ENCODE measurements at regions not wholly inside any gene's neighbourhood (a gene's known extent, or its start where the extent isn't known, plus 50 kb on each side); places are given as distances from the start of the nearest gene placed in this dataset.

DNA sequence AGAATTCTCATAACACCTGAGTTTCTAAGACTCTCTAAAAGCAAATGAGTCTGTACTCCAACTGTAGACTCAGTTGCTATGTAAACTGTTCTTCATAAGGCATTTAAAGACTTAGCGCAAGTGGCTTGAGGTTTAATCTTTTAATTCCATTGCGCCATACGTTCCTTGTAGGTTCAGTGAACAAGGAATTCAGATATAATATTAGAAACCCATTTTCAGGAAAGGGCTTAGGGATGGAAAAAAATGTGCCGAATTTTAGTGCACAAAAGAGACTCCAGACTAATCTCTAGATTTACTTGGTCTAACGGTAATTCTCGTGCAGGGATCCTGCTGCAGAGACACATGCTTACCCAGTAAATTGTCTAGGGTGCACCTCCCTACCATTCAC lies 268.9 kb upstream of the TANK start:
- H3K27ac Mint-ChIP-seq (ENCODE audit: unreplicated experiment) = no peak overlapping the region
- no peak for DNase-seq
- no peaks in the 10 kb centered on the region for H3K36me3 Mint-ChIP-seq (ENCODE audit: unreplicated experiment)
- no peaks in the 10 kb centered on the region for H3K27me3 Mint-ChIP-seq (ENCODE audit: unreplicated experiment)
- TF ChIP-seq, protein P1, sequence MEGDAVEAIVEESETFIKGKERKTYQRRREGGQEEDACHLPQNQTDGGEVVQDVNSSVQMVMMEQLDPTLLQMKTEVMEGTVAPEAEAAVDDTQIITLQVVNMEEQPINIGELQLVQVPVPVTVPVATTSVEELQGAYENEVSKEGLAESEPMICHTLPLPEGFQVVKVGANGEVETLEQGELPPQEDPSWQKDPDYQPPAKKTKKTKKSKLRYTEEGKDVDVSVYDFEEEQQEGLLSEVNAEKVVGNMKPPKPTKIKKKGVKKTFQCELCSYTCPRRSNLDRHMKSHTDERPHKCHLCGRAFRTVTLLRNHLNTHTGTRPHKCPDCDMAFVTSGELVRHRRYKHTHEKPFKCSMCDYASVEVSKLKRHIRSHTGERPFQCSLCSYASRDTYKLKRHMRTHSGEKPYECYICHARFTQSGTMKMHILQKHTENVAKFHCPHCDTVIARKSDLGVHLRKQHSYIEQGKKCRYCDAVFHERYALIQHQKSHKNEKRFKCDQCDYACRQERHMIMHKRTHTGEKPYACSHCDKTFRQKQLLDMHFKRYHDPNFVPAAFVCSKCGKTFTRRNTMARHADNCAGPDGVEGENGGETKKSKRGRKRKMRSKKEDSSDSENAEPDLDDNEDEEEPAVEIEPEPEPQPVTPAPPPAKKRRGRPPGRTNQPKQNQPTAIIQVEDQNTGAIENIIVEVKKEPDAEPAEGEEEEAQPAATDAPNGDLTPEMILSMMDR (IDR thresholded peaks at IDR 0.05; ENCODE audit: partially characterized antibody, unreplicated experiment) = no peak
- no peaks in the 10 kb centered on the region for H3K9me3 Mint-ChIP-seq (ENCODE audit: unreplicated experiment)
- H3K4me3 Mint-ChIP-seq (ENCODE audit: unreplicated experiment) = no peak overlapping the region
- H3K4me1 Mint-ChIP-seq (ENCODE audit: low read depth, unreplicated experiment) = no peaks in the 10 kb centered on the region

DNA sequence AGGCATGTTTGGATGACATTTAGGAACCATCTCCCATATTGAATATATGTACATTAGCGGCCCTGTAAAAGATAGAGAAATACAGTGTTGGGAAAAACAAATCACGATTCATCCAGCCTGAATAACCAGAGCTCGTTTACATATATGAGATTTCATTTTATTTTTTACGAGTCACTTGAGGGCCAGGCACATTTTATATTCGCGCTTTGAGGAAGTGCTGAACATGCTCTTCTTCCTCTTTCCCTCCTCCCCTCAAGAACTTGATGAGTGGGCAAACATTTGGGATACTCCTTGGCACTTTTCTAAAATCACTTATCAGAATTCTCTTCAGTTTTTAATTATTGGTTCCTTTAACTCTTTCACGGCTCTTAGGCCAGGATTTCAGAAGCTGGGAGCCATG lies 268.0 kb upstream of the TANK start:
- H3K27me3 Mint-ChIP-seq (ENCODE audit: unreplicated experiment) = no peaks in the 10 kb centered on the region
- DNase-seq = no peak
- no peaks in the 10 kb centered on the region for H3K4me1 Mint-ChIP-seq (ENCODE audit: low read depth, unreplicated experiment)
- TF ChIP-seq, protein P1 (IDR thresholded peaks at IDR 0.05; ENCODE audit: partially characterized antibody, unreplicated experiment) = no peak
- no peak overlapping the region for H3K27ac Mint-ChIP-seq (ENCODE audit: unreplicated experiment)
- no peak overlapping the region for H3K4me3 Mint-ChIP-seq (ENCODE audit: unreplicated experiment)
- no peaks in the 10 kb centered on the region for H3K36me3 Mint-ChIP-seq (ENCODE audit: unreplicated experiment)
- no peaks in the 10 kb centered on the region for H3K9me3 Mint-ChIP-seq (ENCODE audit: unreplicated experiment)

DNA sequence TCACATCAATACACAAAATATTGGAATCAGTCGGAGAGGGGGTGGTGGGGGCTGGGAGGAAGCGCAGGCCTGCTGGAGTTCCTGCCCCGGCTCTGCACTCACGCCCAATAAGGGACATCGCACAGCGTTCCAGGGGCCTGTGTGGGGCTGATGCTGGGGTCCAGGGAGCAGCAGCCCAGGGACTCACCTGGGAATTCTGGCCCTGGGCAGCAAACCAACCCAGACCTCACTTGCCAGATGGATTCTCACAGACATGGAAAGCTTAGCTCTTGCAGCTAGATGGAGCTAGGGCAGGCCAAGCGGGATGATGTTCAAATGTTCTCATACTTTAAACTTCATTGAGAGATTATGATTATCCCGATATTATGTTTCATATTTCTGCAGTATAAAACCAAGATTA lies 266.6 kb upstream of the TANK start:
- no peak overlapping the region for H3K27ac Mint-ChIP-seq (ENCODE audit: unreplicated experiment)
- H3K36me3 Mint-ChIP-seq (ENCODE audit: unreplicated experiment) = no peaks in the 10 kb centered on the region
- H3K4me1 Mint-ChIP-seq (ENCODE audit: low read depth, unreplicated experiment) = no peaks in the 10 kb centered on the region
- TF ChIP-seq, protein P1 (IDR thresholded peaks at IDR 0.05; ENCODE audit: partially characterized antibody, unreplicated experiment) = no peak
- DNase-seq = no peak
- H3K4me3 Mint-ChIP-seq (ENCODE audit: unreplicated experiment) = no peak overlapping the region
- H3K9me3 Mint-ChIP-seq (ENCODE audit: unreplicated experiment) = no peaks in the 10 kb centered on the region
- no peaks in the 10 kb centered on the region for H3K27me3 Mint-ChIP-seq (ENCODE audit: unreplicated experiment)

DNA sequence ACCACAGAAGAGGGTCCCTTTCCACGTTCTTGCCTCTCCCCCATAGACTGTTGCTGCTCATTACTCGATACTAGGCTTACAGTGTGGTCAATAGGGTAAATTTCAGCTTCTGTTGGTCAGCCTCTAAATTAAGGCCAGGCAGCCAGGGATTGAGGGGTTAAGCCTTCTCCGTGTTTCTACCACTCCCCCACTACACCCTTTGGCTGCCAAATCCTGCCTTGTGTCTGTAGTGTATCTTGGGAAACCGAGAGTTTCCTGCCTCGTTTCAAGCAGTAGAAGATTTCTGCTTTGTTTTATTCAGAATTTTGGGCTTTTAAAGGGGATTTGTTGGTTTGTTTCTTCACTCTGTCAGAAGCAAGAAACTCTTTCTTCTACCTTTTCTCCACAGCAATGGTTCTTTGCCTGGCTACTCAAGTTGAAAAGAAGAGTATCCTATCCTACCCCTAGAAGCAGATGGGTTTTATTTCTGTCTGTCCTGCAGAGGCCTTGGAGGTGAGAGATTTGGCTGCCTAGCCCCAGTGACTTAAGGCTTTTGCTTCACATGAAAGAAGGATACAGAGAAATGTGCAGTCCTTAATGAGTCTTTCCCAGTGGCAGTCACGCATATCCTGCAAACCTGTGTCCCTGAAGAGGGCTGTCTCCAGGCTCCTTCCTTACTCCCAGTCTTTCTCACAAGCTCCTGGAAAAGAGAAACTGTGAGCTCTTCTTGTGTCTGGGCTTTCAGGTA lies 261.5 kb upstream of the TANK start:
- no peaks in the 10 kb centered on the region for H3K4me1 Mint-ChIP-seq (ENCODE audit: low read depth, unreplicated experiment)
- TF ChIP-seq, protein P1 (IDR thresholded peaks at IDR 0.05; ENCODE audit: partially characterized antibody, unreplicated experiment) = no peak
- H3K27ac Mint-ChIP-seq (ENCODE audit: unreplicated experiment) = no peak overlapping the region
- H3K27me3 Mint-ChIP-seq (ENCODE audit: unreplicated experiment) = no peaks in the 10 kb centered on the region
- no peak for DNase-seq
- no peaks in the 10 kb centered on the region for H3K9me3 Mint-ChIP-seq (ENCODE audit: unreplicated experiment)
- H3K4me3 Mint-ChIP-seq (ENCODE audit: unreplicated experiment) = no peak overlapping the region
- H3K36me3 Mint-ChIP-seq (ENCODE audit: unreplicated experiment) = no peaks in the 10 kb centered on the region

DNA sequence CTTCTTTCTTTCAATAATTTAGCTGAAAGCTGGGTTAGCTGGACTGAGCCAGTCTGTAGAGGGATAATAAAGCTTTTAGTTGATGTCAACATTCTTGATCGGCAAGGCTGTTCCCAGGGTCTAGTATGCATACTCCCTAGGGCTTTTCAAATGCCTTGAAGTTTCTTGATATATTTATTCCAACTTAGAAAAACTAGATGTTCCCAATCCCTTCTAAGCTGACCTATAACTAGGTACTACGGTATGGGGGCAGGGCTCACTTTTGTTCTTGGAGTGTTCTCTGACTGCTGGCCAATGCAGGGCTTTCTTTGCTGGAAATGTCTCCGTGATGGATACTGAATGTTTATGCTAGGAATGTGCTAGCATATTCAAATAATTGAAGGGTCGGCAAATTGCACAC lies 258.6 kb upstream of the TANK start:
- H3K27me3 Mint-ChIP-seq (ENCODE audit: unreplicated experiment) = no peaks in the 10 kb centered on the region
- H3K9me3 Mint-ChIP-seq (ENCODE audit: unreplicated experiment) = no peaks in the 10 kb centered on the region
- H3K36me3 Mint-ChIP-seq (ENCODE audit: unreplicated experiment) = no peaks in the 10 kb centered on the region
- no peaks in the 10 kb centered on the region for H3K4me1 Mint-ChIP-seq (ENCODE audit: low read depth, unreplicated experiment)
- H3K27ac Mint-ChIP-seq (ENCODE audit: unreplicated experiment) = no peak overlapping the region
- DNase-seq = no peak
- TF ChIP-seq, protein P1 (IDR thresholded peaks at IDR 0.05; ENCODE audit: partially characterized antibody, unreplicated experiment) = no peak
- H3K4me3 Mint-ChIP-seq (ENCODE audit: unreplicated experiment) = no peak overlapping the region

All from glutamatergic neuron (in vitro differentiated cells).